ENCODE measurements at regions not wholly inside any gene's neighbourhood (a gene's known extent, or its start where the extent isn't known, plus 50 kb on each side); places are given as distances from the start of the nearest gene placed in this dataset.

GRCh38 chr7:96416599-96416998 lies 94.7 kb upstream of the SLC25A13 start:
- WGBS (ENCODE audit: missing lambda C conversion rate) = 3% methylated on average over 1 of the region's 1 CpG
- ChIA-PET POLR2A (no interaction called here), CTCF (no interaction called here)

GRCh38 chr7:96416116-96416515 lies 94.2 kb upstream of the SLC25A13 start:
- TF ChIP-seq ZNF302 (CRISPR knock-in tag; IDR thresholded peaks at IDR 0.05) (no peak), RFX5 (IDR thresholded peaks at IDR 0.05) (no peak), CEBPB (IDR thresholded peaks at IDR 0.05) (no peak)
- FAIRE-seq = no peak
- ChIA-PET CTCF (interaction anchor here (0.6 to 0.8 kb wide), 2 partner anchors 36 to 282 kb away, joined by 3 read pairs; no protein-coding TSS in a partner anchor), POLR2A (no interaction called here)
- Histone ChIP-seq H3K4me2 (no peak overlapping the region), H3K4me3 (no peak overlapping the region), H3K9me3 (no peaks in the 10 kb centered on the region), H3K4me1 (no peaks in the 10 kb centered on the region), H3K27ac (no peak overlapping the region)
- ATAC-seq = no peak
- 16% methylated on average over 3 of the region's 3 CpGs for WGBS (ENCODE audit: missing lambda C conversion rate)
- DNase-seq (ENCODE audit: low read depth in 1 of 2, low spot score in 1 of 2) = no peak

More at GRCh38 chr7:96416599-96416998, 94.7 kb upstream of the SLC25A13 start:
- Histone ChIP-seq H3K4me1 (no peaks in the 10 kb centered on the region), H3K4me3 (no peak overlapping the region), H3K9me3 (no peaks in the 10 kb centered on the region), H3K4me2 (no peak overlapping the region), H3K27ac (no peak overlapping the region)
- ATAC-seq = no peak
- DNase-seq (ENCODE audit: low read depth in 1 of 2, low spot score in 1 of 2) = no peak
- no peak for FAIRE-seq
- TF ChIP-seq CHD2 (IDR thresholded peaks at IDR 0.05; ENCODE audit: low read length, partially characterized antibody) (no peak), ZSCAN20 (CRISPR knock-in tag; IDR thresholded peaks at IDR 0.05) (no peak), EHMT2 (IDR thresholded peaks at IDR 0.05; ENCODE audit: low read depth) (no peak), HES2 (IDR thresholded peaks at IDR 0.05) (no peak), E2F6 (IDR thresholded peaks at IDR 0.05; ENCODE audit: borderline replicate concordance, low read depth) (no peak), MYC (IDR thresholded peaks at IDR 0.05; ENCODE audit: borderline replicate concordance, low read length) (no peak), HMGXB4 (CRISPR knock-in tag; IDR thresholded peaks at IDR 0.05; ENCODE audit: borderline replicate concordance) (no peak), JUN (IDR thresholded peaks at IDR 0.05) (no peak), FOSL2 (IDR thresholded peaks at IDR 0.05) (no peak), FOSL2 (CRISPR knock-in tag; IDR thresholded peaks at IDR 0.05) (no peak), RCOR1 (IDR thresholded peaks at IDR 0.05; ENCODE audit: low read depth, low read length) (no peak), JUNB (IDR thresholded peaks at IDR 0.05) (no peak), BCL3 (IDR thresholded peaks at IDR 0.05) (no peak), GATA3 (IDR thresholded peaks at IDR 0.05; ENCODE audit: borderline replicate concordance) (no peak), SREBF2 (IDR thresholded peaks at IDR 0.05) (no peak), NR3C1 (IDR thresholded peaks at IDR 0.05) (no peak), HOXB5 (CRISPR knock-in tag; IDR thresholded peaks at IDR 0.05) (no peak), FOXS1 (CRISPR knock-in tag; IDR thresholded peaks at IDR 0.05) (no peak), POLR2A (IDR thresholded peaks at IDR 0.05; ENCODE audit: low read length) (no peak), RAD21 (conservative IDR thresholded peaks at IDR 0.05 in 1 of 2, IDR thresholded peaks at IDR 0.05 in 1 of 2) (no peak)

Data from A549 (cell line).